VCaP (cell line): ENCODE measurements at regions not wholly inside any gene's neighbourhood (a gene's known extent, or its start where the extent isn't known, plus 50 kb on each side); places are given as distances from the start of the nearest gene placed in this dataset.

Source experiments
- H3K27ac ChIP-seq: fragments of 450-650 bp; 2 replicates; pipeline ENCODE4 v1.5.1; 2017
- TF ChIP-seq, protein P1 (sequence below): fragments of 450-650 bp; conservative IDR thresholded peaks from 2 replicates; pipeline ENCODE4 v1.5.1; 2017; ENCODE audit warnings: mild to moderate bottlenecking, moderate library complexity

GRCh38 chr6:156654919-156655918 is 122.0 kb upstream of the ARID1B start:
- no peak overlapping the region for H3K27ac ChIP-seq
- TF ChIP-seq, protein P1, sequence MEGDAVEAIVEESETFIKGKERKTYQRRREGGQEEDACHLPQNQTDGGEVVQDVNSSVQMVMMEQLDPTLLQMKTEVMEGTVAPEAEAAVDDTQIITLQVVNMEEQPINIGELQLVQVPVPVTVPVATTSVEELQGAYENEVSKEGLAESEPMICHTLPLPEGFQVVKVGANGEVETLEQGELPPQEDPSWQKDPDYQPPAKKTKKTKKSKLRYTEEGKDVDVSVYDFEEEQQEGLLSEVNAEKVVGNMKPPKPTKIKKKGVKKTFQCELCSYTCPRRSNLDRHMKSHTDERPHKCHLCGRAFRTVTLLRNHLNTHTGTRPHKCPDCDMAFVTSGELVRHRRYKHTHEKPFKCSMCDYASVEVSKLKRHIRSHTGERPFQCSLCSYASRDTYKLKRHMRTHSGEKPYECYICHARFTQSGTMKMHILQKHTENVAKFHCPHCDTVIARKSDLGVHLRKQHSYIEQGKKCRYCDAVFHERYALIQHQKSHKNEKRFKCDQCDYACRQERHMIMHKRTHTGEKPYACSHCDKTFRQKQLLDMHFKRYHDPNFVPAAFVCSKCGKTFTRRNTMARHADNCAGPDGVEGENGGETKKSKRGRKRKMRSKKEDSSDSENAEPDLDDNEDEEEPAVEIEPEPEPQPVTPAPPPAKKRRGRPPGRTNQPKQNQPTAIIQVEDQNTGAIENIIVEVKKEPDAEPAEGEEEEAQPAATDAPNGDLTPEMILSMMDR: no peak

- H3K27ac ChIP-seq: no peak overlapping the region
- TF ChIP-seq, protein P1: no peak
These were observed 124.9 kb upstream of the ARID1B start for GRCh38 chr6:156652231-156652750.

DNA sequence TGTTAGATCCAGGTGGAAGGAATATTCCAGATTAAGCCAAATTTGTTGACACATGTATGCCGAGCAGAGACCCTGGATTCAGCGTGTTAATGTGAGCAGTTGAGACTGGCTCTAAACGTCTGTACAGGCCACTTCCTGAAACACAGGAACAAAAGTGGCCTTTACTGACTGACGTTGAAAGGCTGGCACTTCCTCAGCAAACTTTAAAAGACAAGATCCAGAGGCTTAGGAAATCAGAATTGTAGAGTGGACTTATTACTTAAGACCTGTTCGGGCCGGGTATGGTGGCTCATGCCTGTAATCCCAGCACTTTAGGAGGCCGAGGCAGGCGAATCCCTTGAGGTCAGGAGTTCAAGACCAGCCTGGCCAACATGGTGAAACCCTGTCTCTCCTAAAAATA is 125.7 kb upstream of the ARID1B start:
- no peak overlapping the region for H3K27ac ChIP-seq
- TF ChIP-seq, protein P1: no peak

GRCh38 chr6:156650896-156651390 is 126.2 kb upstream of the ARID1B start:
- no peak overlapping the region for H3K27ac ChIP-seq
- TF ChIP-seq, protein P1: no peak

GRCh38 chr6:156648616-156649015 is 128.6 kb upstream of the ARID1B start:
- TF ChIP-seq, protein P1: no peak
- H3K27ac ChIP-seq: no peak overlapping the region

DNA sequence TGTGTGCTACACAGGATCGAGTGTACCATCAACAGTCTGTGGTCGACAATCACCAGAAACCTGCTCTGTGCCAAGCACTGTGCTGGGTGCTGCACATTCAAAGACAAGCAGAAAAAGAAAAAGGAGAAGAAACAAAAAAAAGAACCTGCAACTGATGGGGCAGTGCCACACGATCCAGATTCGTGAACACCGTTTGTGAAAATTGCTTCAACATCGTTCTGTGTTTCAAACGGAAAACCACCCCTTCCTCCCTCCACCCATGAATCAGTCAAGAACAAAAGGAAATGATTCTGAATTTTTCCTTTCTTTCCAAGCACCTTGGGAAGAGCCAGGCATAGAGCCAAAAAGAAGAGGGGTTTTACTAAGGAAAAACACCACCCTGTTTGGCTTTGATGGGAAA is 129.2 kb upstream of the ARID1B start:
- no peak overlapping the region for H3K27ac ChIP-seq
- TF ChIP-seq, protein P1: no peak

- no peak overlapping the region for H3K27ac ChIP-seq
- TF ChIP-seq, protein P1: no peak
These were observed 129.9 kb upstream of the ARID1B start for GRCh38 chr6:156647140-156647784.
